OCI-LY3 (cell line): ENCODE measurements at regions not wholly inside any gene's neighbourhood (a gene's known extent, or its start where the extent isn't known, plus 50 kb on each side); places are given as distances from the start of the nearest gene placed in this dataset.

ENCODE experiments used
- EZH2phosphoT487 ChIP-seq: fragments of 200-600 bp; shearing (Covaris generic); IDR thresholded peaks from 2 replicates; pipeline ENCODE4 v1.6.1; 2018; ENCODE audit warnings: antibody characterized with exemption, mixed run types, low read depth
- TF ChIP-seq, protein P1 (sequence below): fragments of 200-600, 300-600 bp; sonication (generic); IDR thresholded peaks from 2 replicates; pipeline ENCODE4 v1.5.1; 2014; ENCODE audit warnings: antibody characterized with exemption, low read length, low read depth

DNA sequence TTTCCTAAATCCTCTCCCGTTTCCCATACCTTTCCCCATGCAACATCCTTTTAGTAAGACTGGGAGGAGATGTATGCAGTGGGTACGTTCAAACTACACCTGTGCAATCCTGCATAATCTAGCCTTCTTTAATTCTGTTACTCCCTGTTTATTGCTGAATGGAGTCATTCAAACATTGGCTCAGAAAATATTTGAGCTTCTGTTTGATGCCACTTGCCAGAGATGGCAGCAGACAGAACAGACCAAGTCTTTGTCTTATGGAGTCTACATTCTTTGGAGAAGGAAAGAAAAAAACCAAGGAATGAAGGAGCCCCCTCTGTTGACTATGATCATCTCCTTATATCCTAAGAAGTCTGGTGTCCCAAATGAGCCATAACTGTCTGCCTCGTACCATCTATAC, 288.8 kb downstream of the HAPSTR1 start:
- TF ChIP-seq, protein P1, sequence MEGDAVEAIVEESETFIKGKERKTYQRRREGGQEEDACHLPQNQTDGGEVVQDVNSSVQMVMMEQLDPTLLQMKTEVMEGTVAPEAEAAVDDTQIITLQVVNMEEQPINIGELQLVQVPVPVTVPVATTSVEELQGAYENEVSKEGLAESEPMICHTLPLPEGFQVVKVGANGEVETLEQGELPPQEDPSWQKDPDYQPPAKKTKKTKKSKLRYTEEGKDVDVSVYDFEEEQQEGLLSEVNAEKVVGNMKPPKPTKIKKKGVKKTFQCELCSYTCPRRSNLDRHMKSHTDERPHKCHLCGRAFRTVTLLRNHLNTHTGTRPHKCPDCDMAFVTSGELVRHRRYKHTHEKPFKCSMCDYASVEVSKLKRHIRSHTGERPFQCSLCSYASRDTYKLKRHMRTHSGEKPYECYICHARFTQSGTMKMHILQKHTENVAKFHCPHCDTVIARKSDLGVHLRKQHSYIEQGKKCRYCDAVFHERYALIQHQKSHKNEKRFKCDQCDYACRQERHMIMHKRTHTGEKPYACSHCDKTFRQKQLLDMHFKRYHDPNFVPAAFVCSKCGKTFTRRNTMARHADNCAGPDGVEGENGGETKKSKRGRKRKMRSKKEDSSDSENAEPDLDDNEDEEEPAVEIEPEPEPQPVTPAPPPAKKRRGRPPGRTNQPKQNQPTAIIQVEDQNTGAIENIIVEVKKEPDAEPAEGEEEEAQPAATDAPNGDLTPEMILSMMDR: no peak
- no peak for TF ChIP-seq EZH2phosphoT487
